Neural progenitor cell (in vitro differentiated cells): ENCODE measurements at regions not wholly inside any gene's neighbourhood (a gene's known extent, or its start where the extent isn't known, plus 50 kb on each side); places are given as distances from the start of the nearest gene placed in this dataset.
"Not testable (repeated sequence)": the region's sequence is repeated elsewhere in the genome, so short reads cannot be mapped to it uniquely, and the experiment has no call there.

Experiments used
- DNase-seq: peaks from one replicate; pipeline ENCODE4 v3.0.0-alpha.2; 2016; ENCODE audit warnings: low spot score
- H2AFZ ChIP-seq: fragments of 200-600 bp; sonication (generic); replicated peaks from 2 replicates; pipeline ENCODE4 v1.6.1; 2016; ENCODE audit warnings: antibody characterized with exemption
- H3F3A ChIP-seq: fragments of 200-600 bp; sonication (generic); 2 replicates; pipeline ENCODE4 v1.6.1; 2016; ENCODE audit warnings: antibody characterized with exemption, low read depth
- H3K27ac ChIP-seq: fragments of 200-600 bp; sonication (generic); 2 replicates; pipeline ENCODE4 v1.5.1; 2016; ENCODE audit warnings: mild to moderate bottlenecking
- H3K27me3 ChIP-seq: fragments of 200-600 bp; sonication (generic); 2 replicates; pipeline ENCODE4 v1.6.1; 2016; ENCODE audit warnings: mild to moderate bottlenecking, moderate library complexity
- H3K36me3 ChIP-seq: fragments of 200-600 bp; sonication (generic); 2 replicates; pipeline ENCODE4 v1.5.1; 2016
- H3K4me1 ChIP-seq: fragments of 200-600 bp; sonication (generic); 2 replicates; pipeline ENCODE4 v1.6.1; 2016; ENCODE audit warnings: mixed run types
- H3K4me2 ChIP-seq: fragments of 200-600 bp; sonication (generic); 2 replicates; pipeline ENCODE4 v1.6.1; 2016
- H3K4me3 ChIP-seq: fragments of 200-600 bp; sonication (generic); 2 replicates; pipeline ENCODE4 v1.5.1; 2016
- H3K79me2 ChIP-seq: fragments of 200-600 bp; sonication (generic); 2 replicates; pipeline ENCODE4 v1.6.1; 2016; ENCODE audit warnings: low read depth
- H3K9ac ChIP-seq: fragments of 200-600 bp; sonication (generic); 2 replicates; pipeline ENCODE4 v1.6.1; 2016
- H3K9me3 ChIP-seq: fragments of 200-600 bp; sonication (generic); 2 replicates; pipeline ENCODE4 v1.5.1; 2016; ENCODE audit warnings: low read depth
- H4K20me1 ChIP-seq: fragments of 200-600 bp; sonication (generic); 2 replicates; pipeline ENCODE4 v1.6.1; 2016; ENCODE audit warnings: low read depth
- H3K27ac Mint-ChIP-seq: 3 replicates; pipeline ENCODE4 v1.8.0; 2021; ENCODE audit warnings: mixed read lengths
- H3K27me3 Mint-ChIP-seq: 2 replicates; pipeline ENCODE4 v1.8.0; 2022; ENCODE audit warnings: low read depth, mild to moderate bottlenecking, inconsistent platforms, moderate library complexity, mixed read lengths; ENCODE audit not compliant: insufficient read depth
- H3K36me3 Mint-ChIP-seq: 3 replicates; pipeline ENCODE4 v1.8.0; 2021; ENCODE audit warnings: mixed read lengths
- H3K4me1 Mint-ChIP-seq: 3 replicates; pipeline ENCODE4 v1.8.0; 2021; ENCODE audit warnings: mixed read lengths
- H3K4me3 Mint-ChIP-seq: 3 replicates; pipeline ENCODE4 v1.8.0; 2021; ENCODE audit warnings: mild to moderate bottlenecking, moderate library complexity, mixed read lengths
- H3K9me3 Mint-ChIP-seq: 3 replicates; pipeline ENCODE4 v1.8.0; 2020; ENCODE audit warnings: mixed read lengths
- EZH2 ChIP-seq: fragments of 200-600 bp; sonication (generic); IDR thresholded peaks from 2 replicates; pipeline ENCODE4 v1.6.1; 2017; ENCODE audit warnings: antibody characterized with exemption, mild to moderate bottlenecking, moderate library complexity
- EZH2phosphoT487 ChIP-seq: fragments of 200-600 bp; sonication (generic); IDR thresholded peaks from 2 replicates; pipeline ENCODE4 v1.6.1; 2017; ENCODE audit warnings: antibody characterized with exemption
- TF ChIP-seq, protein P1 (sequence below): fragments of 200-600 bp; sonication (generic); IDR thresholded peaks from 2 replicates; pipeline ENCODE4 v1.5.1; 2017; ENCODE audit warnings: antibody characterized with exemption, mild to moderate bottlenecking

DNA sequence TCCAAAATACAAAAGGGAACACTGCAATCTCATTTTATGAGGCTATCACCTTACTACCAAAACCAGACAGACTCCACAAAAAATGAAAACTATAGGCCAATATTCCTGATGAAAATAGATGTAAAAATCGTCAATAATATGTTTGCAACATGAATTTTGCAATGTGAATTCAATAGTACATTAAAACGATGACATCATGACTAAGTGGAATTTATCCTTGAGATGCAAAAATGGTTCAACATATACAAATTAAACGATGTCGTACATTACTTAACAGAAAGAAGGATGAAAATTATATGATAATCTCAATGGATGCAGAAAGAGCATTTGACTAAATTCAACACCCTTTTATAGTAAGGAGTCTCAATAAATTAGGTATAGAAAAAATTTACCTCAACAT lies 123.0 kb downstream of the AREG start:
- Histone ChIP-seq H3K27me3 (no peaks in the 10 kb centered on the region), H3K27ac (no peak overlapping the region), H3K9me3 (no peaks in the 10 kb centered on the region), H3K36me3 (no peaks in the 10 kb centered on the region), H3K79me2 (no peaks in the 10 kb centered on the region), H4K20me1 (no peaks in the 10 kb centered on the region), H2AFZ (no peak overlapping the region), H3F3A (no peaks in the 10 kb centered on the region), H3K4me3 (no peak overlapping the region), H3K4me1 (no peaks in the 10 kb centered on the region), H3K4me2 (no peak overlapping the region), H3K9ac (no peak overlapping the region)
- Mint-ChIP-seq H3K4me1 (no peaks in the 10 kb centered on the region), H3K27me3 (no peaks in the 10 kb centered on the region), H3K9me3 (peaks cover 11% of the 10 kb centered on the region), H3K4me3 (no peak overlapping the region), H3K27ac (no peak overlapping the region), H3K36me3 (no peaks in the 10 kb centered on the region)
- TF ChIP-seq EZH2 (no peak), EZH2phosphoT487 (no peak)
- TF ChIP-seq, protein P1, sequence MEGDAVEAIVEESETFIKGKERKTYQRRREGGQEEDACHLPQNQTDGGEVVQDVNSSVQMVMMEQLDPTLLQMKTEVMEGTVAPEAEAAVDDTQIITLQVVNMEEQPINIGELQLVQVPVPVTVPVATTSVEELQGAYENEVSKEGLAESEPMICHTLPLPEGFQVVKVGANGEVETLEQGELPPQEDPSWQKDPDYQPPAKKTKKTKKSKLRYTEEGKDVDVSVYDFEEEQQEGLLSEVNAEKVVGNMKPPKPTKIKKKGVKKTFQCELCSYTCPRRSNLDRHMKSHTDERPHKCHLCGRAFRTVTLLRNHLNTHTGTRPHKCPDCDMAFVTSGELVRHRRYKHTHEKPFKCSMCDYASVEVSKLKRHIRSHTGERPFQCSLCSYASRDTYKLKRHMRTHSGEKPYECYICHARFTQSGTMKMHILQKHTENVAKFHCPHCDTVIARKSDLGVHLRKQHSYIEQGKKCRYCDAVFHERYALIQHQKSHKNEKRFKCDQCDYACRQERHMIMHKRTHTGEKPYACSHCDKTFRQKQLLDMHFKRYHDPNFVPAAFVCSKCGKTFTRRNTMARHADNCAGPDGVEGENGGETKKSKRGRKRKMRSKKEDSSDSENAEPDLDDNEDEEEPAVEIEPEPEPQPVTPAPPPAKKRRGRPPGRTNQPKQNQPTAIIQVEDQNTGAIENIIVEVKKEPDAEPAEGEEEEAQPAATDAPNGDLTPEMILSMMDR = no peak
- DNase-seq = no peak

DNA sequence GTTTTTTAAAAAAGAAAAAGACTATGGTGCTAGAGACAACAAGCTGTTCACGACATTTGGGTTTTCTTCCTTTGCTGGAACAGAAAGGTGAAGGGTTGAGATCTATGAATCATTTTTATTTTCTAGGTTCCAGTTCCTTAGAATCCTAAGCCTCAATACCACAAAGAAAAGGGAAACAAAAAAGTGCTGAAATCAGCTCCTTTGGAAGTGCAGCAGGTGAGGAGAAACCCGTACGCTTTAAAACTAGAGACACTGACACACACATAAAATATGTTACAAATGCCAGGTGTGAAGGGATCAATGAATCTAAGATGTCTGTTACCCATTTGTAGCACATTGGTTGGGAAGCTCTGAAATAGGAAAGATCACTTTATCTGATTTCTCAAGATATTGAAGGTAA lies 125.2 kb downstream of the AREG start:
- Mint-ChIP-seq H3K36me3 (no peaks in the 10 kb centered on the region), H3K27me3 (no peaks in the 10 kb centered on the region)

DNA sequence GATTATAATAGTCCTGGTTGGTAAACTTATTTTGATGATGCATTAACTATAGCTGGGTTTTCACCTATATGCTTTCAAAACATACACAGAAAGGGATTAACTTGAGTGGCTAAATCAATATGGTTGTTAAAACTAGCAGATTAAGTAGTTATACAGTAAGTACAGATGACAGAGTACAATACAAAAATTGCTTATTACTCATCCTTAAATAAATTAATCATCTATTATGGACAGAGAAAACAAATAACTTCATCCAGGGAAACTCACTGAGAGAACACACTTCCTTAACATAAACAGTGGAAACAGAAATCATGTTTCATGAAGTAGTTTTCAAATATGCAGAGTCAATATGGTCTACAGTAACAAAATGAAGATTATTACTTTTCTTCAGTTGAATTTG lies 133.4 kb downstream of the AREG start:
- Histone ChIP-seq H3K36me3 (no peaks in the 10 kb centered on the region), H3K9me3 (no peaks in the 10 kb centered on the region), H2AFZ (no peak overlapping the region), H3K27ac (no peak overlapping the region), H3K4me3 (no peak overlapping the region), H3K4me2 (no peak overlapping the region), H3K79me2 (no peaks in the 10 kb centered on the region), H3F3A (no peaks in the 10 kb centered on the region), H4K20me1 (no peaks in the 10 kb centered on the region), H3K4me1 (no peaks in the 10 kb centered on the region), H3K27me3 (no peaks in the 10 kb centered on the region), H3K9ac (no peak overlapping the region)
- Mint-ChIP-seq H3K9me3 (no peaks in the 10 kb centered on the region), H3K36me3 (no peaks in the 10 kb centered on the region), H3K27me3 (no peaks in the 10 kb centered on the region), H3K4me1 (no peaks in the 10 kb centered on the region), H3K27ac (no peak overlapping the region), H3K4me3 (no peak overlapping the region)
- no peak for TF ChIP-seq EZH2
- TF ChIP-seq EZH2phosphoT487 = no peak
- TF ChIP-seq, protein P1 = no peak
- DNase-seq = no peak

More for the DNA sequence above, 125.2 kb downstream of the AREG start:
- H3K27me3 ChIP-seq = no peaks in the 10 kb centered on the region
- no peak overlapping the region for H3K4me2 ChIP-seq
- H3K4me1 Mint-ChIP-seq = no peaks in the 10 kb centered on the region
- no peak overlapping the region for H3K27ac ChIP-seq
- no peaks in the 10 kb centered on the region for H3F3A ChIP-seq
- TF ChIP-seq, protein P1 = no peak
- TF ChIP-seq EZH2phosphoT487 (no peak), EZH2 (no peak)
- H3K27ac Mint-ChIP-seq = no peak overlapping the region
- no peaks in the 10 kb centered on the region for H3K36me3 ChIP-seq
- peaks cover 7% of the 10 kb centered on the region for H3K9me3 Mint-ChIP-seq
- H3K4me3 ChIP-seq = no peak overlapping the region
- no peaks in the 10 kb centered on the region for H3K79me2 ChIP-seq
- no peaks in the 10 kb centered on the region for H4K20me1 ChIP-seq
- no peak overlapping the region for H3K9ac ChIP-seq
- no peak overlapping the region for H3K4me3 Mint-ChIP-seq
- no peak overlapping the region for H2AFZ ChIP-seq
- H3K9me3 ChIP-seq = no peaks in the 10 kb centered on the region
- no peak for DNase-seq
- no peaks in the 10 kb centered on the region for H3K4me1 ChIP-seq

DNA sequence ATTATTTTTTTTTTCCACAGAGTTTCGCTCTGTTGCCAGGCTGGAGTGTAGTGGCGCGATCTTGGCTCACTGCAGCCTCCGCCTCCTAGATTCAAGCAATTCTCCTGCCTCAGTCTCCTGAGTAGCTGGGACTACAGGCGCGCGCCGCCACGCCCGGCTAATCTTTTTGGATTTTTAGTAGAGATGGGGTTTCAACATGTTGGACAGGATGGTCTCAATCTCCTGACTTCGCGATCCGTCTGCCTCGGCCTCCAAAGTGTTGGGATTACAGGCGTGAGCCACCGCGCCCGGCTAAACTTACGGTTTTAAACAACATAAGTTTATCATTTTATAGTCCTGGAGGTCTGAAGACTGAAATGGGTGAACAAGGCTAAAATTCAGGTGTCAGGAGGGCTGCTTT lies 133.9 kb downstream of the AREG start:
- not testable (repeated sequence) for H3F3A ChIP-seq, H3K27ac ChIP-seq, H3K27me3 ChIP-seq, H3K9ac ChIP-seq, H3K4me3 ChIP-seq, H3K4me3 Mint-ChIP-seq, H3K9me3 ChIP-seq, H3K36me3 Mint-ChIP-seq, H2AFZ ChIP-seq, H3K9me3 Mint-ChIP-seq, H3K4me1 ChIP-seq, H3K27me3 Mint-ChIP-seq, DNase-seq, H3K27ac Mint-ChIP-seq, H4K20me1 ChIP-seq, H3K4me1 Mint-ChIP-seq, H3K4me2 ChIP-seq, H3K79me2 ChIP-seq, H3K36me3 ChIP-seq
